Vagina (tissue), 2 donors: ENCODE measurements at regions not wholly inside any gene's neighbourhood (a gene's known extent, or its start where the extent isn't known, plus 50 kb on each side); places are given as distances from the start of the nearest gene placed in this dataset.
"Not testable (repeated sequence)": the region's sequence is repeated elsewhere in the genome, so short reads cannot be mapped to it uniquely, and the experiment has no call there.

ENCODE experiments used
- DNase-seq, 2 donors: peaks; one replicate each; pipeline ENCODE4 v3.0.0-alpha.2; 2017; ENCODE audit errors: extremely low spot score in 2 of 2
- H3K27ac ChIP-seq: fragments of 200-600 bp; sonication (generic); one replicate; pipeline ENCODE4 v1.5.1; 2019
- H3K27me3 ChIP-seq: fragments of 200-600 bp; sonication (generic); one replicate; pipeline ENCODE4 v1.5.1; 2019
- H3K36me3 ChIP-seq, 2 donors: fragments of 200-600 bp; sonication (generic); one replicate each; pipeline ENCODE4 v1.5.1; 2017 to 2019
- H3K4me1 ChIP-seq: fragments of 200-600 bp; sonication (generic); one replicate; pipeline ENCODE4 v1.5.1; 2019
- H3K4me3 ChIP-seq, 2 donors: fragments of 200-600 bp; sonication (generic); 1 replicate in 1 of 2; 2 replicates in 1 of 2; pipeline ENCODE4 v1.5.1; 2016 to 2019
- H3K9me3 ChIP-seq: fragments of 200-600 bp; sonication (generic); one replicate; pipeline ENCODE4 v1.5.1; 2019
- POLR2A ChIP-seq, 2 donors: fragments of 450-650 bp; IDR thresholded peaks; one replicate each; pipeline ENCODE4 v1.6.1; 2017; ENCODE audit warnings: antibody characterized with exemption in 2 of 2, mild to moderate bottlenecking in 2 of 2, moderate library complexity in 2 of 2
- POLR2AphosphoS5 ChIP-seq, 2 donors: sonication (generic); formaldehyde crosslinking; IDR thresholded peaks; one replicate each; pipeline ENCODE4 v1.9.0; 2017; ENCODE audit warnings: antibody characterized with exemption in 2 of 2, mild to moderate bottlenecking in 2 of 2, low read depth in 1 of 2; ENCODE audit not compliant: insufficient read depth in 1 of 2
- intact Hi-C: fragments of 100-400 bp; cut with DNase I; formaldehyde crosslinking; loops from one replicate; pipeline ENCODE4 v1.15.1; 2023
- TF ChIP-seq, protein P1 (sequence below), 3 experiments: fragments of 450-650 bp in 2 of 3; fragments of 200-600 bp in 1 of 3; sonication (generic) in 1 of 3; IDR thresholded peaks; one replicate each; pipeline ENCODE4 v1.5.1; 2017 to 2019; ENCODE audit warnings: antibody characterized with exemption in 3 of 3, mild to moderate bottlenecking in 2 of 3, moderate library complexity in 2 of 3

DNA sequence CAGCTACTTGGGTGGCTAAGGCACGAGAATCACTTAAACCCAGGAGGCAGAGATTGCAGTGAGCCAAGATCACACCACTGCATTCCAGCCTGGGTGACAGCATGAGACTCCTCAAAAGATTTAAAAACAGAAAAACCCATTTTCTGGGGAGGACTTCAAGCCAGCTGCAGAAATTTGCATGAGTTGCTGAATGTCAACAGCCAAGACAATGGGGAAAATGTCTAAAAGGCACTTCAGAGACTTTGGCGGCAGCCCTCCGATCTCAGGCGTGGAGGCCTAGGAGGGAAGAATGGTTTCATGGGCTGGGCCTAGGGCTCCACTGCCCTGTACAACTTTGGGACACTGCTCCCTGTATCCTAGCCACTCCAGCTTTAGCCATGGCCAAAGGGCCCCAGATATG, 177.8 kb upstream of the C14orf180 start:
- H3K9me3 ChIP-seq: peaks cover 3% of the 10 kb centered on the region
- H3K36me3 ChIP-seq: no peaks in the 10 kb centered on the region
- intact Hi-C loops: no loop called here
- H3K4me1 ChIP-seq: no peaks in the 10 kb centered on the region
- H3K27ac ChIP-seq: no peak overlapping the region
- H3K27me3 ChIP-seq: no peaks in the 10 kb centered on the region
- DNase-seq: peak in 1 of 2 donors; percentile 1
- H3K4me3 ChIP-seq: no peak overlapping the region
- TF ChIP-seq, protein P1, sequence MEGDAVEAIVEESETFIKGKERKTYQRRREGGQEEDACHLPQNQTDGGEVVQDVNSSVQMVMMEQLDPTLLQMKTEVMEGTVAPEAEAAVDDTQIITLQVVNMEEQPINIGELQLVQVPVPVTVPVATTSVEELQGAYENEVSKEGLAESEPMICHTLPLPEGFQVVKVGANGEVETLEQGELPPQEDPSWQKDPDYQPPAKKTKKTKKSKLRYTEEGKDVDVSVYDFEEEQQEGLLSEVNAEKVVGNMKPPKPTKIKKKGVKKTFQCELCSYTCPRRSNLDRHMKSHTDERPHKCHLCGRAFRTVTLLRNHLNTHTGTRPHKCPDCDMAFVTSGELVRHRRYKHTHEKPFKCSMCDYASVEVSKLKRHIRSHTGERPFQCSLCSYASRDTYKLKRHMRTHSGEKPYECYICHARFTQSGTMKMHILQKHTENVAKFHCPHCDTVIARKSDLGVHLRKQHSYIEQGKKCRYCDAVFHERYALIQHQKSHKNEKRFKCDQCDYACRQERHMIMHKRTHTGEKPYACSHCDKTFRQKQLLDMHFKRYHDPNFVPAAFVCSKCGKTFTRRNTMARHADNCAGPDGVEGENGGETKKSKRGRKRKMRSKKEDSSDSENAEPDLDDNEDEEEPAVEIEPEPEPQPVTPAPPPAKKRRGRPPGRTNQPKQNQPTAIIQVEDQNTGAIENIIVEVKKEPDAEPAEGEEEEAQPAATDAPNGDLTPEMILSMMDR (IDR thresholded peaks at IDR 0.05): no peak
- TF ChIP-seq POLR2AphosphoS5 (IDR thresholded peaks at IDR 0.05; ENCODE audit: insufficient read depth in 1 of 2, low read depth in 1 of 2): no peak
- no peak for TF ChIP-seq POLR2A (IDR thresholded peaks at IDR 0.05)

DNA sequence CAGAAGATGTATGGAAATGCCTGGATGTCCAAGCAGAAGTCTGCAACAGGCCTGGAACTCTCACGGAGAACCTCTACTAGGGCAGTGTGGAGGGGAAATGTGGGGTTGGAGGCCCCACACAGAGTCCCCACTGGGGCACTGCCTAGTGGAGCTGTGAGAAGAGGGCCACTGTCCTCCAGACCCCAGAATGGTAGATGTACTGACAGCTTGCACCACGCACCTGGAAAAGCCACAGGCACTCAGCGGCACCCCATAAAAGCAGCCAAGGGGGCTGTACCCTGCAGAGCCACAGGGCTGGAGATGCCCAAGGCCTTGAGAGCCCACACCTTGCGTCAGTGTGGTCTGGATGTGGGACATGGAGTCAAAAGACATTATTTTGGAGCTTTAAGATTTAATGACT, 177.3 kb upstream of the C14orf180 start:
- intact Hi-C loops, H3K4me1 ChIP-seq, H3K4me3 ChIP-seq, H3K36me3 ChIP-seq, DNase-seq, H3K27me3 ChIP-seq, H3K9me3 ChIP-seq, H3K27ac ChIP-seq: not testable (repeated sequence)

DNA sequence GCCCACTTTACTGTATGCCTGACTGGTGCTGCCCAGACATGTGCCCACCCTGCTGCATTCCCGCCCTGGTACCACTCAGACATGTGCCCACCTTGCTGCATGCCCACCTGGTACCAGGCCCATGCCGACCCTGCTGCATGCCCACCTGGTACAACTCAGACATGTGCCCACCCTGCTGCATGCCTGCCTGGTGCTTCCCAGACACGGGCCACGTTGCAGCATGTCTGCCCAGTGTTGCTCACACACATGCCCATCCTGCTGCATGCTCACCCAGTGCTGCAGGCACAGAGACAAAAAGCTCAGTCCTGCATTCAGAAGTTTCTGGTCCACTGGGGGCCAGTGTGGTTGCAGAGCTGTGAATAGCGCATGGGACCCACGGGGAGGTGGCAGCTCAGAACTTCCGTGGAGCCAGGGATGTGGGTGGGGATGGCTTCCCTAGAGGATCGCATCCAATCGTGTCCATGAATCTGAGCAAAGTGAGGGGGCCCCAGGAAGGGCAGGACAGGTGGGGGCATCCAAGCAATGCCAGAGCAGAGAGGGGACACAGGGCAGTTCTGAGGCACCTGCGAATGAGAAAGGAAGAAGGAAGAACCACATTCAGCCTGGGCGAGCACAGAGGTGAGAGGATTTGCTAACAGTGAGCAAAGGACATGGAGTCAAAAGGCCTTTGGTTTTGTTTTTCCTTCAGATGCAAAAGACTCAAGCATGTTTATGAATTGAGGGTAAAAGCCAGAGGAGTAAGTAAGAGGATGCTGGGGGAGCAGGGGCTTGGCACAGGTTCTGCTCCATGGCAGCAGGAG, 175.9 kb upstream of the C14orf180 start:
- H3K4me3 ChIP-seq: no peak overlapping the region
- H3K4me1 ChIP-seq: no peaks in the 10 kb centered on the region
- peak; percentile 52 to 94 for DNase-seq
- H3K27ac ChIP-seq: no peak overlapping the region
- intact Hi-C loops: no loop called here
- H3K27me3 ChIP-seq: no peaks in the 10 kb centered on the region
- TF ChIP-seq, protein P1 (IDR thresholded peaks at IDR 0.05): no peak
- no peak for TF ChIP-seq POLR2A (IDR thresholded peaks at IDR 0.05)
- no peak for TF ChIP-seq POLR2AphosphoS5 (IDR thresholded peaks at IDR 0.05; ENCODE audit: insufficient read depth in 1 of 2, low read depth in 1 of 2)
- H3K9me3 ChIP-seq: no peaks in the 10 kb centered on the region
- H3K36me3 ChIP-seq: no peaks in the 10 kb centered on the region

DNA sequence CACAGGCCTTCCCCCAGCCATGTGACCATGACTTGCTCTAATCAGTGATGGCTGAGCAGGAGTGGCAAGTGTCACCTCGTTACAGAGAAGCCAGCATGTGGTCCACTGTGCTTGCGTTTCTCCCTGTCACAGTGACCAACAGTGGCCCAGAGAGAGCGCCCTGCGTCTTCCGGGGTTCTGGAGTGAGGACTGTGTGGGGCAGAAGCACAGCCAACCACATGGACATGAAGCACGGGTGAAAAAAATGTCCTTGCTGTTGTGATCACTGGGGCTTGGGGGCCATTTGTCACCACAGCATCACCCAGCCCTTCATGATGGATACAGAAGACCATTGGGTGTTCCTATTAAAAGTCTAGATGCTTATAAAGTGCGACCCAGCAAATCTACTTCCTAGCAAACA, 174.6 kb upstream of the C14orf180 start:
- no peaks in the 10 kb centered on the region for H3K27me3 ChIP-seq
- H3K27ac ChIP-seq: no peak overlapping the region
- H3K4me3 ChIP-seq: no peak overlapping the region
- no peaks in the 10 kb centered on the region for H3K4me1 ChIP-seq
- TF ChIP-seq POLR2AphosphoS5 (IDR thresholded peaks at IDR 0.05; ENCODE audit: insufficient read depth in 1 of 2, low read depth in 1 of 2): no peak
- TF ChIP-seq POLR2A (IDR thresholded peaks at IDR 0.05): no peak
- TF ChIP-seq, protein P1 (IDR thresholded peaks at IDR 0.05): no peak
- peak in 1 of 2 donors; percentile 49 for DNase-seq
- no peaks in the 10 kb centered on the region for H3K36me3 ChIP-seq
- H3K9me3 ChIP-seq: peaks cover 6% of the 10 kb centered on the region
- intact Hi-C loops: no loop called here

DNA sequence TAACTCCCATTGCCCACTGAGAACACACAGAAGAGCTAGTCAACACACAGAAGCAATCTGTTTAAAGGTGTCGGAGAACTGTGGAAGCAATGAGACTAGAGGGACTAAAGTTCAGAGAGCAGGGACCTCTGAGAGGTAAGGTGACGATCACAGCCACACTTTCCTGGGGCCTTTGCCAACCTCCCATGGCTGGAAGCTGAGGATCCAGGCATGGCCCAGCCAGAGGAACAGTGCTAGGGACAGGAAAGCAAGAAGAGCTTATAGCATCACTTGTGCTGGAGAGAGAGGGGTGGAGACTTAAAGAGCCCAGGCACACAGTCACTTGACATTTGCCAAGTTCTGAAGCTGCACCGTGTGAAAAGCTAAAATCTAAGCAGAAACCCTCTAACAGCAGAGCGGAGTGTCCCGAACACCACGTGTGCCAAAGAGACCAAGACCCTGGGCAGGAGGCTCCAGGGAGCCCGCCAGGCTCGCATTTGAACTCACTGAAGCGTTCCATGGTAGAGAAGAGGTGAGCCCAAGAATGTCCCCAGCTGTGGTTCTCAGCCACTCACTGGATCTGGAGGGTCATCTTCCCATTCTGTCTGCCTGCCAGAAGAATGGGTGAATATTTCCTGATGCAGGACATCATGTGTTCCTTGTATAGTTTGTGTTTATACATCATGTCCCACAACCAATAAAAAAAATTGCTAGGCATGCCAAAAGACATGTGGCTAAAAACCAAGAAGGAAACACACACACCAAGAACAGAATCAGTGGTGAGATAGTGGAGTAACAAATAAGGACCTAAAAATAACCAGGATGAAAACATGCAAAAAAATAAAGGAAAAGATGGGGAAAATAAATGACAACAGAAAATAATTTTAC, 174.0 kb upstream of the C14orf180 start:
- H3K36me3 ChIP-seq: no peaks in the 10 kb centered on the region
- DNase-seq: peak; percentile 49 to 74
- H3K4me3 ChIP-seq: no peak overlapping the region
- H3K27me3 ChIP-seq: no peaks in the 10 kb centered on the region
- H3K4me1 ChIP-seq: no peaks in the 10 kb centered on the region
- intact Hi-C loops: no loop called here
- peaks cover 6% of the 10 kb centered on the region for H3K9me3 ChIP-seq
- no peak overlapping the region for H3K27ac ChIP-seq
- no peak for TF ChIP-seq POLR2AphosphoS5 (IDR thresholded peaks at IDR 0.05; ENCODE audit: insufficient read depth in 1 of 2, low read depth in 1 of 2)
- TF ChIP-seq, protein P1 (IDR thresholded peaks at IDR 0.05): no peak
